ENCODE measurements at regions not wholly inside any gene's neighbourhood (a gene's known extent, or its start where the extent isn't known, plus 50 kb on each side); places are given as distances from the start of the nearest gene placed in this dataset.

DNA sequence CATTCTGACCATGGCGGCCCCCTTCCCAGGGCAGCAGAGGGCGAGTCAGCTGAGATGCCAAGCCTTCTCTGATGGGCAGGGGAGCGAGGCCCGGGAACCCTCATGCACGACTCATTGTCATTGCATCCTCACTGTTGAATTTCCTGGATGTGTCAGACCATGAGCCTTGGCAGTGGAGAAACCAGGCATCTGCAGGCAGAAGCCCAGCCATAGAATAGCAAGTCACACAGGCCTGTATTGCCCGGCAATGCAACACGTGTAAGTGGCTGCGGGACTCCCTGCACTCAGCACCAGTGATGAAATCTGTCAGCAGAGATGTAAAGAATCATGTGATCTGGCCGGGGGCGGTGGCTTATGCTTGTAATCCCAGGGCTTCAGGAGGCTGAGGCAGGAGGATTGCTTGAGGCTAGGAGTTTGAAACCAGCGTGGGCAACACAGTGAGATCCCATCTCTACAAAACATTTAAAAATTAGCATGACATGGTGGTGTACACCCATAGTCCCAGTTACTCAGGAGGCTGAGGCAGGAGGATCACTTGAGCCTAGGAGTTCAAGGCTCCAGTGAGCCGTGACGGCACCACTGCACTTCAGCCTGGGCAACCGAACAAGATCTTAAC lies 199.7 kb downstream of the KATNAL1 start:
- H3K4me1 ChIP-seq (ENCODE audit: insufficient read depth, low read length), result peaks cover 4% of the 10 kb centered on the region

DNA sequence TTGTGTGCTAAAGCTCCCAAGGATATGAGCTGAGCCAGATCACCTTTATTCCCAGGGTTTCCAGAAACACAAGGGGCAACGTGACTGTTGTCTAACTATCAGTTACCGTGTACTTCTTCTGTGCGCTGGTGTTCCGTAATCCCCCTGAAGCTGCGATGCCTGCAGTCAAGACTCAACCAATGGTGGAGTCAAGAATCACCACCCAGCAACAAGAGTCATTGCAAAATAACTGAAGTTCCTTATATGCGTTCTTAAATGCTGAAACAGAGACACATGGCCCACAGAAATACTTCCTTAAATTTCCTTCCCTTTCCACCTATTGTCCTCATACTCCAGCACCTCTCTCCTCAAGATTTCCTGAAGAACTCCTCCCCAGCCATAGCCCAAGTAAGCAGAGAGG lies 200.2 kb downstream of the KATNAL1 start:
- DNase-seq (ENCODE audit: insufficient read length, low spot score, missing footprints), result no peak
- Histone ChIP-seq H4K20me1 (ENCODE audit: insufficient read depth, low read length) (no peaks in the 10 kb centered on the region), H3K27me3 (ENCODE audit: insufficient read depth, low read length) (peaks cover 2% of the 10 kb centered on the region), H3K9me3 (ENCODE audit: low read depth, low read length) (no peaks in the 10 kb centered on the region), H3K36me3 (ENCODE audit: insufficient read depth, low read length) (no peaks in the 10 kb centered on the region), H3K27ac (ENCODE audit: low read depth, low read length) (no peak overlapping the region), H3K4me3 (ENCODE audit: insufficient read depth, low read length) (no peak overlapping the region), H2AFZ (ENCODE audit: low read length) (peak overlapping the region; percentile 43), H3K79me2 (ENCODE audit: insufficient read depth, low read length) (no peaks in the 10 kb centered on the region), H3K4me1 (ENCODE audit: insufficient read depth, low read length) (no peaks in the 10 kb centered on the region), H3K4me2 (ENCODE audit: insufficient read depth, low read length) (no peak overlapping the region)
- TF ChIP-seq, protein P1, sequence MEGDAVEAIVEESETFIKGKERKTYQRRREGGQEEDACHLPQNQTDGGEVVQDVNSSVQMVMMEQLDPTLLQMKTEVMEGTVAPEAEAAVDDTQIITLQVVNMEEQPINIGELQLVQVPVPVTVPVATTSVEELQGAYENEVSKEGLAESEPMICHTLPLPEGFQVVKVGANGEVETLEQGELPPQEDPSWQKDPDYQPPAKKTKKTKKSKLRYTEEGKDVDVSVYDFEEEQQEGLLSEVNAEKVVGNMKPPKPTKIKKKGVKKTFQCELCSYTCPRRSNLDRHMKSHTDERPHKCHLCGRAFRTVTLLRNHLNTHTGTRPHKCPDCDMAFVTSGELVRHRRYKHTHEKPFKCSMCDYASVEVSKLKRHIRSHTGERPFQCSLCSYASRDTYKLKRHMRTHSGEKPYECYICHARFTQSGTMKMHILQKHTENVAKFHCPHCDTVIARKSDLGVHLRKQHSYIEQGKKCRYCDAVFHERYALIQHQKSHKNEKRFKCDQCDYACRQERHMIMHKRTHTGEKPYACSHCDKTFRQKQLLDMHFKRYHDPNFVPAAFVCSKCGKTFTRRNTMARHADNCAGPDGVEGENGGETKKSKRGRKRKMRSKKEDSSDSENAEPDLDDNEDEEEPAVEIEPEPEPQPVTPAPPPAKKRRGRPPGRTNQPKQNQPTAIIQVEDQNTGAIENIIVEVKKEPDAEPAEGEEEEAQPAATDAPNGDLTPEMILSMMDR (IDR thresholded peaks at IDR 0.05; ENCODE audit: extremely low read depth, low read depth, low read length), result no peak

More for the DNA sequence above, 199.7 kb downstream of the KATNAL1 start:
- Histone ChIP-seq H2AFZ (ENCODE audit: low read length) (peak overlapping the region; percentile 43), H3K36me3 (ENCODE audit: insufficient read depth, low read length) (no peaks in the 10 kb centered on the region), H3K4me2 (ENCODE audit: insufficient read depth, low read length) (no peak overlapping the region), H3K27me3 (ENCODE audit: insufficient read depth, low read length) (peaks cover 3% of the 10 kb centered on the region), H3K4me3 (ENCODE audit: insufficient read depth, low read length) (no peak overlapping the region), H3K79me2 (ENCODE audit: insufficient read depth, low read length) (no peaks in the 10 kb centered on the region), H4K20me1 (ENCODE audit: insufficient read depth, low read length) (no peaks in the 10 kb centered on the region), H3K27ac (ENCODE audit: low read depth, low read length) (no peak overlapping the region), H3K9me3 (ENCODE audit: low read depth, low read length) (no peaks in the 10 kb centered on the region)
- DNase-seq (ENCODE audit: insufficient read length, low spot score, missing footprints), result no peak
- TF ChIP-seq, protein P1 (IDR thresholded peaks at IDR 0.05; ENCODE audit: extremely low read depth, low read depth, low read length), result no peak

DNA sequence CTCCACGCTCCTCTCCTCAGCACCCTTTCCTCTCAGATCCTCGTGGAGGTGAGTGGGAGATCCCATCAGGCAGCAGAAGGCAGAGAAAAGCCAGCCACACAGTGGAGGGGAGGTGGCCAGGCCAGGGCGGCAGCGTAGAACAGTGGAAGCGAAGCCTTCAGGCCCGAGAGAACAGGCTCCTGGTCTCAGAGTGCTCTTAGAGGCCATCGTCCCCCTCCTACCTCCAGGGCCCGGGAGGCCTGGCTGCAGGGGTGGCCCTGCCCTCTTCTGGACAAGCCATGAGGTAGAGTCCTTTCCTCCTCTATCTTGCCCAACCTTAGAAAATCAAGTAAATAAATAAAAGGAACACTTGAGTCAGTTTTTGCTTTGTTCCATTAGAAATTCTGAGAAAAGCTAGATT lies 202.0 kb downstream of the KATNAL1 start:
- Histone ChIP-seq H3K9me3 (ENCODE audit: low read depth, low read length) (no peaks in the 10 kb centered on the region), H3K36me3 (ENCODE audit: insufficient read depth, low read length) (no peaks in the 10 kb centered on the region), H3K27me3 (ENCODE audit: insufficient read depth, low read length) (no peaks in the 10 kb centered on the region), H2AFZ (ENCODE audit: low read length) (no peak overlapping the region), H3K27ac (ENCODE audit: low read depth, low read length) (no peak overlapping the region), H3K4me1 (ENCODE audit: insufficient read depth, low read length) (no peaks in the 10 kb centered on the region), H4K20me1 (ENCODE audit: insufficient read depth, low read length) (no peaks in the 10 kb centered on the region), H3K4me2 (ENCODE audit: insufficient read depth, low read length) (no peak overlapping the region), H3K4me3 (ENCODE audit: insufficient read depth, low read length) (no peak overlapping the region), H3K79me2 (ENCODE audit: insufficient read depth, low read length) (no peaks in the 10 kb centered on the region)
- DNase-seq (ENCODE audit: insufficient read length, low spot score, missing footprints), result no peak
- TF ChIP-seq, protein P1 (IDR thresholded peaks at IDR 0.05; ENCODE audit: extremely low read depth, low read depth, low read length), result no peak

DNA sequence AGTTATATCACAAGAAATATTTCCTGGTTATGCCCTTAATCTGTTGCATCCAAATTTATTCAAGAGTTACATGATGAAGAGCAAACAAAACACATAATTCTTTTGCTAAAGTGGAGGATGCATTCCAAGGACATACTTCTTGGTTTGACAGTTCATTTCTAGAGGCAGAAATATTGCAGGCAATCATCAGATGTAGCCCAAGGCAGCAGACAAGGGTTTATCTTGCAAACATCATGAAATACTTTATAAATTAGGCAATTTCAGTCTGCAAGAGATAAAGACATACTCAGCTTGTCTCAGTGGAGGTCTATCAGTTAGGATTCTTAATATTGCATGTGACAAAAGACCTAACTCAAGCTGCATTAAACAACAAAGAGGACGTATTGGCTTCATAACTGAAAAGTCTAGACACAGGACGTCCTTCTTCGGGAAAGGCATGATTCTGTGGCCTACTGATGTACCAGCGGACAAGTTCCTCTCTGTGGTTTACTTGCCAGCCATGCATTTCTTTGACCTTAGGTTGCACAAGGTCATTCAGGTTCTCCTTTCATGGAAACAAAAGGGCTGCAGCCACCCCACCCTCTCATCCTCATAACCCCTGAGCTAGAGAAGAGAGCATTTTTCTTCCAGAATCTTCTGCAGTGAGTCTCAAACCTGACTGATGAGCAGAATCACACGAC lies 204.1 kb downstream of the KATNAL1 start:
- Histone ChIP-seq H3K9me3 (ENCODE audit: low read depth, low read length) (no peaks in the 10 kb centered on the region), H4K20me1 (ENCODE audit: insufficient read depth, low read length) (no peaks in the 10 kb centered on the region), H3K27me3 (ENCODE audit: insufficient read depth, low read length) (no peaks in the 10 kb centered on the region), H3K36me3 (ENCODE audit: insufficient read depth, low read length) (no peaks in the 10 kb centered on the region), H3K4me3 (ENCODE audit: insufficient read depth, low read length) (no peak overlapping the region), H3K27ac (ENCODE audit: low read depth, low read length) (no peak overlapping the region), H3K4me2 (ENCODE audit: insufficient read depth, low read length) (no peak overlapping the region), H3K4me1 (ENCODE audit: insufficient read depth, low read length) (no peaks in the 10 kb centered on the region), H2AFZ (ENCODE audit: low read length) (no peak overlapping the region), H3K79me2 (ENCODE audit: insufficient read depth, low read length) (no peaks in the 10 kb centered on the region)
- TF ChIP-seq, protein P1 (IDR thresholded peaks at IDR 0.05; ENCODE audit: extremely low read depth, low read depth, low read length), result no peak
- no peak for DNase-seq (ENCODE audit: insufficient read length, low spot score, missing footprints)
